Body of pancreas (tissue), 4 donors: ENCODE measurements at regions not wholly inside any gene's neighbourhood (a gene's known extent, or its start where the extent isn't known, plus 50 kb on each side); places are given as distances from the start of the nearest gene placed in this dataset.
"Not testable (repeated sequence)": the region's sequence is repeated elsewhere in the genome, so short reads cannot be mapped to it uniquely, and the experiment has no call there.

ENCODE experiments used
- ATAC-seq: fragments of 150-250 bp; one replicate; pipeline ENCODE4 v1.9.1; 2016
- DNase-seq, 4 donors: peaks; one replicate each; pipeline ENCODE4 v3.0.0-alpha.2; 2019
- H3K27ac ChIP-seq, 4 donors: fragments of 200-600 bp; sonication (generic); 1 replicate in 3 of 4; 2 replicates in 1 of 4; pipeline versions ENCODE4 v1.5.1 to v1.6.1; 2016 to 2019; ENCODE audit warnings: mild to moderate bottlenecking in 1 of 4, mixed read lengths in 1 of 4, moderate library complexity in 1 of 4
- H3K27me3 ChIP-seq, 2 donors: fragments of 200-600 bp; sonication (generic); one replicate each; pipeline ENCODE4 v1.6.0; 2016; ENCODE audit warnings: mild to moderate bottlenecking in 1 of 2
- H3K36me3 ChIP-seq, 2 donors: fragments of 200-600 bp; sonication (generic); replicated peaks in 1 of 2; 2 replicates each; pipeline ENCODE4 v1.5.1; 2016; ENCODE audit warnings: low read depth in 2 of 2; ENCODE audit not compliant: insufficient read depth in 1 of 2
- H3K4me1 ChIP-seq: fragments of 200-600 bp; sonication (generic); one replicate; pipeline ENCODE4 v1.6.0; 2016
- H3K4me3 ChIP-seq, 2 donors: fragments of 200-600 bp; sonication (generic); 1 replicate in 1 of 2; 2 replicates in 1 of 2; pipeline ENCODE4 v1.5.1; 2016 to 2019
- H3K9me3 ChIP-seq, 3 donors: fragments of 200-600 bp; sonication (generic); 1 replicate in 2 of 3; 2 replicates in 1 of 3; pipeline ENCODE4 v1.5.1; 2016
- CTCF ChIP-seq, 7 experiments: fragments of 450-650 bp in 4 of 7; fragments of 200-600 bp in 3 of 7; sonication (generic) in 3 of 7; IDR thresholded peaks; one replicate each; pipeline ENCODE4 v1.5.1; 2016 to 2019; ENCODE audit warnings: antibody characterized with exemption in 7 of 7
- POLR2A ChIP-seq, 3 donors: fragments of 450-650 bp; IDR thresholded peaks; one replicate each; pipeline ENCODE4 v1.6.1; 2016; ENCODE audit warnings: antibody characterized with exemption in 3 of 3, mild to moderate bottlenecking in 2 of 3
- WGBS, 2 donors: methylation state at CpG; one replicate each; pipeline ENCODE4 v1.1.5; 2017; 5-methylcytosine and 5-hydroxymethylcytosine counted together
- intact Hi-C: fragments of 100-400 bp; cut with DNase I; formaldehyde crosslinking; loops from one replicate; pipeline ENCODE4 v1.15.1; 2023

- H3K27me3 ChIP-seq: no peaks in the 10 kb centered on the region
- ATAC-seq: no peak
- no peaks in the 10 kb centered on the region for H3K36me3 ChIP-seq
- 79 to 81% methylated on average over 4 of the region's 4 CpGs for WGBS, 2 donors
- no peak overlapping the region for H3K4me3 ChIP-seq
- H3K4me1 ChIP-seq: no peaks in the 10 kb centered on the region
- TF ChIP-seq POLR2A (IDR thresholded peaks at IDR 0.05): no peak
- no peak for TF ChIP-seq CTCF (IDR thresholded peaks at IDR 0.05)
- intact Hi-C loops: no loop called here
- no peak overlapping the region for H3K27ac ChIP-seq
- no peaks in the 10 kb centered on the region for H3K9me3 ChIP-seq
- DNase-seq: no peak
These were observed 78.0 kb upstream of the ELOVL5 start for GRCh38 chr6:53426667-53427270.

- no peak for ATAC-seq
- H3K27ac ChIP-seq: no peak overlapping the region
- intact Hi-C loops: no loop called here
These were observed 77.4 kb upstream of the ELOVL5 start for GRCh38 chr6:53426117-53426516.

GRCh38 chr6:53424976-53425718, 76.4 kb upstream of the ELOVL5 start:
- Histone ChIP-seq H3K27me3 (no peaks in the 10 kb centered on the region), H3K36me3 (no peaks in the 10 kb centered on the region), H3K27ac (no peak overlapping the region), H3K4me3 (no peak overlapping the region), H3K9me3 (no peaks in the 10 kb centered on the region), H3K4me1 (no peaks in the 10 kb centered on the region)
- 83% methylated on average over 9 of the region's 9 CpGs for WGBS, 2 donors
- no peak for ATAC-seq
- no peak for DNase-seq
- no peak for TF ChIP-seq CTCF (IDR thresholded peaks at IDR 0.05)
- TF ChIP-seq POLR2A (IDR thresholded peaks at IDR 0.05): no peak
- intact Hi-C loops: no loop called here

More at GRCh38 chr6:53426117-53426516, 77.4 kb upstream of the ELOVL5 start:
- WGBS, 2 donors: 84 to 89% methylated on average over 3 of the region's 3 CpGs
- Histone ChIP-seq H3K9me3 (no peaks in the 10 kb centered on the region), H3K4me1 (no peaks in the 10 kb centered on the region), H3K4me3 (no peak overlapping the region), H3K27me3 (no peaks in the 10 kb centered on the region), H3K36me3 (no peaks in the 10 kb centered on the region)
- DNase-seq: no peak
- TF ChIP-seq POLR2A (IDR thresholded peaks at IDR 0.05): no peak
- TF ChIP-seq CTCF (IDR thresholded peaks at IDR 0.05): no peak

- Histone ChIP-seq H3K27me3 (no peaks in the 10 kb centered on the region), H3K9me3 (no peaks in the 10 kb centered on the region), H3K4me1 (no peaks in the 10 kb centered on the region), H3K4me3 (no peak overlapping the region), H3K27ac (no peak overlapping the region), H3K36me3 (no peaks in the 10 kb centered on the region)
- DNase-seq (no peak), ATAC-seq (no peak)
- TF ChIP-seq CTCF (IDR thresholded peaks at IDR 0.05): no peak
- no peak for TF ChIP-seq POLR2A (IDR thresholded peaks at IDR 0.05)
- intact Hi-C loops: no loop called here
These were observed 75.5 kb upstream of the ELOVL5 start for GRCh38 chr6:53424300-53424699.

GRCh38 chr6:53423560-53423959, 74.8 kb upstream of the ELOVL5 start:
- H3K9me3 ChIP-seq, intact Hi-C loops, H3K27me3 ChIP-seq, H3K4me3 ChIP-seq, H3K27ac ChIP-seq, ATAC-seq, H3K4me1 ChIP-seq, DNase-seq, H3K36me3 ChIP-seq: not testable (repeated sequence)
